DOHH2 (cell line): ENCODE measurements at regions not wholly inside any gene's neighbourhood (a gene's known extent, or its start where the extent isn't known, plus 50 kb on each side); places are given as distances from the start of the nearest gene placed in this dataset.

Source experiments
- H3F3A ChIP-seq: fragments of 200-600 bp; sonication (generic), shearing (Covaris generic); 2 replicates; pipeline ENCODE4 v1.6.0; 2016; ENCODE audit warnings: antibody characterized with exemption, mild to moderate bottlenecking; ENCODE audit not compliant: control insufficient read depth, insufficient read depth
- H3K27ac ChIP-seq: fragments of 200-600 bp; sonication (generic); 2 replicates; pipeline ENCODE4 v1.5.1; 2014; ENCODE audit warnings: low read depth, mild to moderate bottlenecking, low read length, moderate library complexity
- H3K27me3 ChIP-seq: fragments of 200-600 bp; sonication (generic); 2 replicates; pipeline ENCODE4 v1.6.1; 2014; ENCODE audit warnings: mild to moderate bottlenecking, low read length, mixed read lengths; ENCODE audit not compliant: control insufficient read depth
- H3K36me3 ChIP-seq: fragments of 200-600 bp; sonication (generic); 2 replicates; pipeline ENCODE4 v1.6.1; 2014; ENCODE audit warnings: mild to moderate bottlenecking, low read length, moderate library complexity, mixed read lengths; ENCODE audit not compliant: control insufficient read depth
- H3K4me1 ChIP-seq: fragments of 200-600 bp; sonication (generic); 2 replicates; pipeline ENCODE4 v1.6.1; 2014; ENCODE audit warnings: mild to moderate bottlenecking, low read length, mixed read lengths; ENCODE audit not compliant: control insufficient read depth
- H3K4me2 ChIP-seq: fragments of 200-600 bp; sonication (generic); 2 replicates; pipeline ENCODE4 v1.6.0; 2014; ENCODE audit warnings: mild to moderate bottlenecking, low read length, moderate library complexity
- H3K4me3 ChIP-seq: fragments of 200-600 bp; sonication (generic); 2 replicates; pipeline ENCODE4 v1.5.1; 2014; ENCODE audit warnings: mild to moderate bottlenecking, low read length, mixed read lengths
- H3K79me2 ChIP-seq: fragments of 200-600 bp; sonication (generic); 2 replicates; pipeline ENCODE4 v1.6.1; 2014; ENCODE audit warnings: mild to moderate bottlenecking, low read length, mixed read lengths; ENCODE audit not compliant: control insufficient read depth
- H3K9me2 ChIP-seq: fragments of 200-600 bp; sonication (generic); replicated peaks from 2 replicates; pipeline ENCODE4 v1.6.1; 2014; ENCODE audit warnings: mild to moderate bottlenecking, low read length, mixed read lengths; ENCODE audit not compliant: control insufficient read depth
- H3K9me3 ChIP-seq: fragments of 200-600 bp; sonication (generic); 2 replicates; pipeline ENCODE4 v1.6.1; 2014; ENCODE audit warnings: antibody characterized with exemption, low read length, mixed read lengths; ENCODE audit not compliant: control insufficient read depth, insufficient read depth
- H4K20me1 ChIP-seq: fragments of 200-600 bp; sonication (generic); 2 replicates; pipeline ENCODE4 v1.6.0; 2014; ENCODE audit warnings: low read depth, mild to moderate bottlenecking, antibody characterized with exemption, low read length, moderate library complexity; ENCODE audit not compliant: control insufficient read depth, insufficient read depth
- CTCF ChIP-seq: fragments of 200-600 bp; sonication (generic); IDR thresholded peaks from one replicate; pipeline ENCODE4 v1.5.1; 2014; ENCODE audit warnings: antibody characterized with exemption, mild to moderate bottlenecking, low read depth, low read length; ENCODE audit not compliant: poor library complexity, severe bottlenecking
- EZH2phosphoT487 ChIP-seq: fragments of 200-600 bp; sonication (generic); IDR thresholded peaks from 2 replicates; pipeline ENCODE4 v1.6.1; 2017; ENCODE audit warnings: borderline replicate concordance, mild to moderate bottlenecking, antibody characterized with exemption, low read length, moderate library complexity, mixed read lengths

- TF ChIP-seq EZH2phosphoT487 (no peak), CTCF (no peak)
- no peak overlapping the region for H3K27ac ChIP-seq
- no peaks in the 10 kb centered on the region for H3K9me2 ChIP-seq
- H3K36me3 ChIP-seq = no peaks in the 10 kb centered on the region
- no peaks in the 10 kb centered on the region for H3K79me2 ChIP-seq
- no peaks in the 10 kb centered on the region for H3K9me3 ChIP-seq
- H3K4me3 ChIP-seq = no peak overlapping the region
- no peaks in the 10 kb centered on the region for H3K27me3 ChIP-seq
- H3K4me1 ChIP-seq = no peaks in the 10 kb centered on the region
- no peaks in the 10 kb centered on the region for H4K20me1 ChIP-seq
- no peaks in the 10 kb centered on the region for H3F3A ChIP-seq
- H3K4me2 ChIP-seq = no peak overlapping the region
Measured at GRCh38 chr2:223218587-223219178, 166.7 kb downstream of the KCNE4 start.

- no peak overlapping the region for H3K27ac ChIP-seq
- H3K9me2 ChIP-seq = no peaks in the 10 kb centered on the region
- no peaks in the 10 kb centered on the region for H3F3A ChIP-seq
Measured at GRCh38 chr2:223219872-223220657, 168.1 kb downstream of the KCNE4 start.

GRCh38 chr2:223220658-223220925 lies 168.6 kb downstream of the KCNE4 start:
- H3K4me3 ChIP-seq = no peak overlapping the region
- no peaks in the 10 kb centered on the region for H3K9me2 ChIP-seq
- no peaks in the 10 kb centered on the region for H3K9me3 ChIP-seq
- no peaks in the 10 kb centered on the region for H3K79me2 ChIP-seq
- no peaks in the 10 kb centered on the region for H4K20me1 ChIP-seq
- H3F3A ChIP-seq = no peaks in the 10 kb centered on the region
- H3K27ac ChIP-seq = no peak overlapping the region
- TF ChIP-seq EZH2phosphoT487 = no peak
- TF ChIP-seq CTCF = no peak
- H3K27me3 ChIP-seq = no peaks in the 10 kb centered on the region
- no peak overlapping the region for H3K4me2 ChIP-seq
- H3K4me1 ChIP-seq = no peaks in the 10 kb centered on the region
- no peaks in the 10 kb centered on the region for H3K36me3 ChIP-seq

More at GRCh38 chr2:223219872-223220657, 168.1 kb downstream of the KCNE4 start:
- Histone ChIP-seq H3K4me2 (no peak overlapping the region), H3K27me3 (no peaks in the 10 kb centered on the region), H3K4me3 (no peak overlapping the region), H3K36me3 (no peaks in the 10 kb centered on the region), H3K79me2 (no peaks in the 10 kb centered on the region), H3K9me3 (no peaks in the 10 kb centered on the region), H3K4me1 (no peaks in the 10 kb centered on the region), H4K20me1 (no peaks in the 10 kb centered on the region)
- TF ChIP-seq EZH2phosphoT487 (no peak), CTCF (no peak)
